GM12891 (cell line): ENCODE measurements at regions not wholly inside any gene's neighbourhood (a gene's known extent, or its start where the extent isn't known, plus 50 kb on each side); places are given as distances from the start of the nearest gene placed in this dataset.

Source experiments
- PAX5 ChIP-seq: IDR thresholded peaks from 2 replicates; pipeline ENCODE4 v1.6.1; 2011; ENCODE audit warnings: low read length, moderate library complexity, mild to moderate bottlenecking; ENCODE audit not compliant: insufficient read depth, severe bottlenecking
- POLR2A ChIP-seq: IDR thresholded peaks from 2 replicates; pipeline ENCODE4 v1.6.1; 2011; ENCODE audit warnings: low read depth, low read length, control low read depth
- POLR2AphosphoS5 ChIP-seq: IDR thresholded peaks from 2 replicates; pipeline ENCODE4 v1.6.1; 2011; ENCODE audit warnings: low read depth, low read length, control low read depth
- POU2F2 ChIP-seq: IDR thresholded peaks from 2 replicates; pipeline ENCODE4 v1.6.1; 2011; ENCODE audit warnings: low read depth, mild to moderate bottlenecking, control low read depth, low read length, moderate library complexity
- TAF1 ChIP-seq: IDR thresholded peaks from 2 replicates; pipeline ENCODE4 v1.6.1; 2011; ENCODE audit warnings: low read depth, low read length, control low read depth

DNA sequence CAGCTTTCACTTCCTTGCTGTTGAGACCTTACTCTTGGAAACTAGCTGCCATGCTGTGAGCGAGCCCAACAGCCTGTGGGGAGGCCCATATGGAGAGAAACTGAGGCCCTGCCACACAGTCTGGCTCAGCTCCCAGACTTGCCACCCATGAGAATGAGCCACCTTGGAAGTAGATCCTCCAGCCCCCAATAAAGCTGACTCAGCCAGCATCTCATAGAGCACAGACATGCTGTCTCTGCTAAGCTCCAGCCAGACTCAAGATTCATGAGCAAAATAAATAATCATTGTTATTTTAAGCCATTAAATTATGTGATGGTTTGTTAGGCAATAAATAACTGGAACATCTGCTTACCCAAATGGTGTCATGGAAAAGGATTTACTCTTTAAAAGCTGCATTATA is 53.6 kb upstream of the DDX18 start:
- TF ChIP-seq POU2F2, result no peak
- TF ChIP-seq POLR2A, result no peak
- no peak for TF ChIP-seq TAF1
- TF ChIP-seq POLR2AphosphoS5, result no peak
- TF ChIP-seq PAX5, result no peak
